Lower leg skin (tissue), 4 donors: ENCODE measurements at regions not wholly inside any gene's neighbourhood (a gene's known extent, or its start where the extent isn't known, plus 50 kb on each side); places are given as distances from the start of the nearest gene placed in this dataset.

Experiments
- DNase-seq, 2 donors: peaks; one replicate each; pipeline ENCODE4 v3.0.0-alpha.2; 2019; ENCODE audit warnings: low spot score in 2 of 2
- H3K4me3 ChIP-seq: fragments of 200-600 bp; sonication (generic); 2 replicates; pipeline ENCODE4 v1.5.1; 2017; ENCODE audit warnings: mild to moderate bottlenecking, low read depth; ENCODE audit not compliant: poor library complexity, severe bottlenecking
- CTCF ChIP-seq, 3 donors: fragments of 450-650 bp; IDR thresholded peaks; one replicate each; pipeline ENCODE4 v1.5.1; 2016; ENCODE audit warnings: antibody characterized with exemption in 3 of 3, mild to moderate bottlenecking in 3 of 3, moderate library complexity in 2 of 3
- POLR2A ChIP-seq, 2 donors: fragments of 450-650 bp; IDR thresholded peaks; one replicate each; pipeline ENCODE4 v1.6.1; 2016 to 2017; ENCODE audit warnings: antibody characterized with exemption in 2 of 2, mild to moderate bottlenecking in 1 of 2, moderate library complexity in 1 of 2
- WGBS, 2 donors: methylation state at CpG; one replicate each; pipeline ENCODE4 v1.1.5; 2018; 5-methylcytosine and 5-hydroxymethylcytosine counted together
- intact Hi-C: fragments of 100-400 bp; cut with DNase I; formaldehyde crosslinking; loops from one replicate; pipeline ENCODE4 v1.15.0; 2023; ENCODE audit warnings: low total_unique reads

GRCh38 chr16:62907562-62907961 is 871.3 kb upstream of the CDH8 start:
- WGBS, 2 donors = 92 to 100% methylated on average over 1 of the region's 1 CpG
- intact Hi-C loops = no loop called here
- TF ChIP-seq CTCF (IDR thresholded peaks at IDR 0.05) = no peak
- TF ChIP-seq POLR2A (IDR thresholded peaks at IDR 0.05) = no peak
- no peak for DNase-seq
- H3K4me3 ChIP-seq = no peak overlapping the region

- intact Hi-C loops = no loop called here
- 83% methylated on average over 5 of the region's 5 CpGs for WGBS, 2 donors
- DNase-seq = no peak
- TF ChIP-seq CTCF (IDR thresholded peaks at IDR 0.05) = no peak
- no peak for TF ChIP-seq POLR2A (IDR thresholded peaks at IDR 0.05)
- no peak overlapping the region for H3K4me3 ChIP-seq
Measured at GRCh38 chr16:62903961-62904502, 867.8 kb upstream of the CDH8 start.

DNA sequence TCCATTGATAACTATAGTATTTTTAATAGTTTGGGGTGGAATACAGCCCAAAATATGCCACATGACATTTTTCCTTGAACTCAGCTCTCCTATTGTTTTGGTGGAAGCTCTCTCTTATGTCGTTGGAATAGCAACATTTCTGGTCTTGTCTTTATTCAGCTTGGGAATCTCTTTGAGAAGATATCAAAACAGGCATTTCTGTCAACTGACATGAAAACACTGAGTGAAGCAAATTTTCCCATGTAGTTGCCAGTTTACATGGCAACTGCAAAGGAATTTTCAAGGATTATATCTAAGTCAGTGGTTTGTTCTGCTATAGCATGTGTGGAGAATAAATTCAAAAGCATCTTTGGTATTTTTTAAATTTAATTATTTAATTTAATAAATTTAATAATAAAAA is 863.5 kb upstream of the CDH8 start:
- no peak for DNase-seq
- TF ChIP-seq POLR2A (IDR thresholded peaks at IDR 0.05) = no peak
- no peak for TF ChIP-seq CTCF (IDR thresholded peaks at IDR 0.05)
- WGBS, 2 donors = 66 to 71% methylated on average over 1 of the region's 1 CpG
- no peak overlapping the region for H3K4me3 ChIP-seq
- intact Hi-C loops = no loop called here

- H3K4me3 ChIP-seq = no peak overlapping the region
- WGBS, 2 donors = 94 to 97% methylated on average over 2 of the region's 2 CpGs
- TF ChIP-seq CTCF (IDR thresholded peaks at IDR 0.05) (no peak), POLR2A (IDR thresholded peaks at IDR 0.05) (no peak)
- intact Hi-C loops = no loop called here
- no peak for DNase-seq
Measured at GRCh38 chr16:62889097-62889496, 852.9 kb upstream of the CDH8 start.

DNA sequence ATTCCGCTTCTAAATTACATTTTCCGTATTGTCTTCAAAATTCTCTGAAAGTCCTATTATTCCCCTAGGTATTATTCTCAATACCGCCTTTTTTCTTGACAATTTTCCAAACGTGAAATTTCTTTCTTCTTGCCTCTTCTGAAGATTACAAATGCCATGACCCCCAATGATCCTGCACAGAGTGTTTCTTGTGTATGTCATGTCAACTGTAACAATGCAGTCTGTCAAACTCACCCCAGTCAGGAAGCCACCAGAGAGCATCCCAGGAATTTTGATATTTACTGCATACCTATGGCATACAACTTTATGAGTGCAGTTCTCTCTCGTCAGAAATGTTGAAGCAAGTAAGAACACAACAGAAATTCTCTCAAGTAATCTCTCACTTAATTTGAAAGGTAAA is 847.3 kb upstream of the CDH8 start:
- no peak for TF ChIP-seq CTCF (IDR thresholded peaks at IDR 0.05)
- TF ChIP-seq POLR2A (IDR thresholded peaks at IDR 0.05) = no peak
- intact Hi-C loops = no loop called here
- H3K4me3 ChIP-seq = no peak overlapping the region
- 62 to 70% methylated on average over 5 of the region's 5 CpGs for WGBS, 2 donors
- no peak for DNase-seq

GRCh38 chr16:62882552-62883221 is 846.4 kb upstream of the CDH8 start:
- H3K4me3 ChIP-seq = no peak overlapping the region
- TF ChIP-seq POLR2A (IDR thresholded peaks at IDR 0.05) (no peak), CTCF (IDR thresholded peaks at IDR 0.05) (no peak)
- intact Hi-C loops = no loop called here
- DNase-seq = no peak
- WGBS, 2 donors = 77 to 81% methylated on average over 5 of the region's 5 CpGs
